CD14-positive monocyte (primary cell): ENCODE measurements at regions not wholly inside any gene's neighbourhood (a gene's known extent, or its start where the extent isn't known, plus 50 kb on each side); places are given as distances from the start of the nearest gene placed in this dataset.
A peak's percentile ranks its signal among the peaks of the same experiment; 100 is the strongest.
"Not testable (repeated sequence)": the region's sequence is repeated elsewhere in the genome, so short reads cannot be mapped to it uniquely, and the experiment has no call there.

ENCODE experiments used
- DNase-seq, 3 donors: peaks; one replicate each; pipeline ENCODE4 v3.0.0-alpha.2; 2011 to 2022
- H2AFZ ChIP-seq: 2 replicates; pipeline ENCODE4 v1.6.0; 2012; ENCODE audit warnings: mild to moderate bottlenecking, low read depth, low read length, inconsistent platforms; ENCODE audit not compliant: insufficient read depth, poor library complexity, severe bottlenecking
- H3K27ac ChIP-seq, 2 donors: 1 replicate in 1 of 2; 2 replicates in 1 of 2; pipeline ENCODE4 v1.5.1; 2012 to 2013; ENCODE audit warnings: low read length in 2 of 2, control low read depth in 1 of 2, inconsistent platforms in 1 of 2, low read depth in 1 of 2, mild to moderate bottlenecking in 1 of 2
- H3K27me3 ChIP-seq, 2 donors: one replicate each; pipeline versions ENCODE4 v1.6.0 to v1.6.1; 2011 to 2013; ENCODE audit warnings: low read length in 2 of 2; ENCODE audit not compliant: control insufficient read depth in 2 of 2, insufficient read depth in 2 of 2
- H3K36me3 ChIP-seq, 2 donors: replicated peaks in 1 of 2; 1 replicate in 1 of 2; 2 replicates in 1 of 2; pipeline versions ENCODE4 v1.5.1 to v1.6.1; 2012 to 2013; ENCODE audit warnings: low read length in 2 of 2, control low read depth in 1 of 2, inconsistent platforms in 1 of 2, mild to moderate bottlenecking in 1 of 2; ENCODE audit not compliant: insufficient read depth in 2 of 2, control insufficient read depth in 1 of 2
- H3K4me1 ChIP-seq, 2 donors: 1 replicate in 1 of 2; 2 replicates in 1 of 2; pipeline versions ENCODE4 v1.5.1 to v1.6.1; 2012 to 2013; ENCODE audit warnings: low read length in 2 of 2, control low read depth in 1 of 2, inconsistent platforms in 1 of 2, mild to moderate bottlenecking in 1 of 2, moderate library complexity in 1 of 2; ENCODE audit not compliant: insufficient read depth in 2 of 2, control insufficient read depth in 1 of 2
- H3K4me2 ChIP-seq: replicated peaks from 2 replicates; pipeline ENCODE3; 2012; ENCODE audit warnings: low read length, moderate library complexity, mild to moderate bottlenecking; ENCODE audit not compliant: poor library complexity, severe bottlenecking; ENCODE audit errors: extremely low read depth
- H3K4me3 ChIP-seq, 3 experiments: fragments of 200-600 bp in 1 of 3; sonication (generic) in 1 of 3; replicated peaks in 1 of 3; 1 replicate in 2 of 3; 2 replicates in 1 of 3; pipeline ENCODE4 v1.5.1; 2011 to 2013; ENCODE audit warnings: low read length in 3 of 3, mild to moderate bottlenecking in 3 of 3, control low read depth in 2 of 3, low read depth in 2 of 3, inconsistent platforms in 1 of 3, moderate library complexity in 1 of 3
- H3K79me2 ChIP-seq: 2 replicates; pipeline ENCODE4 v1.6.0; 2012; ENCODE audit warnings: mild to moderate bottlenecking, control low read depth, inconsistent platforms, low read length, moderate library complexity; ENCODE audit not compliant: insufficient read depth
- H3K9ac ChIP-seq: 2 replicates; pipeline ENCODE4 v1.6.0; 2017; ENCODE audit warnings: low read length, mild to moderate bottlenecking; ENCODE audit not compliant: insufficient read depth, poor library complexity, severe bottlenecking
- H3K9me3 ChIP-seq, 2 donors: replicated peaks in 1 of 2; 1 replicate in 1 of 2; 2 replicates in 1 of 2; pipeline versions ENCODE4 v1.5.1 to v1.6.1; 2012 to 2013; ENCODE audit warnings: low read length in 2 of 2, control low read depth in 1 of 2; ENCODE audit not compliant: control insufficient read depth in 1 of 2, insufficient read depth in 1 of 2
- H4K20me1 ChIP-seq: 2 replicates; pipeline ENCODE4 v1.6.0; 2012; ENCODE audit warnings: mild to moderate bottlenecking, low read length, control low read depth, moderate library complexity; ENCODE audit not compliant: insufficient read depth
- H3K27ac Mint-ChIP-seq, 7 donors: one replicate each; pipeline ENCODE4 v1.8.0; 2020; ENCODE audit warnings: mild to moderate bottlenecking in 7 of 7, mixed read lengths in 7 of 7, moderate library complexity in 6 of 7, inconsistent platforms in 2 of 7
- H3K27me3 Mint-ChIP-seq, 3 donors: one replicate each; pipeline ENCODE4 v1.8.0; 2021 to 2022; ENCODE audit warnings: low read depth in 3 of 3, mild to moderate bottlenecking in 3 of 3, mixed read lengths in 3 of 3, moderate library complexity in 3 of 3, inconsistent platforms in 1 of 3
- H3K36me3 Mint-ChIP-seq, 2 donors: one replicate each; pipeline ENCODE4 v1.8.0; 2020; ENCODE audit warnings: mixed read lengths in 2 of 2, inconsistent platforms in 1 of 2, mild to moderate bottlenecking in 1 of 2
- H3K4me1 Mint-ChIP-seq: one replicate; pipeline ENCODE4 v1.8.0; 2020; ENCODE audit warnings: mild to moderate bottlenecking, mixed read lengths
- H3K4me3 Mint-ChIP-seq, 2 donors: one replicate each; pipeline ENCODE4 v1.8.0; 2020; ENCODE audit warnings: mild to moderate bottlenecking in 2 of 2, mixed read lengths in 2 of 2, moderate library complexity in 1 of 2
- H3K9me3 Mint-ChIP-seq, 7 donors: one replicate each; pipeline ENCODE4 v1.8.0; 2020 to 2022; ENCODE audit warnings: mixed read lengths in 7 of 7, mild to moderate bottlenecking in 6 of 7, moderate library complexity in 6 of 7, inconsistent platforms in 2 of 7
- WGBS: methylation state at CpG from one replicate; pipeline ENCODE4 v1.1.5; 2013; ENCODE audit warnings: missing lambda C conversion rate; ENCODE audit not compliant: insufficient coverage; 5-methylcytosine and 5-hydroxymethylcytosine counted together
- intact Hi-C, 2 donors: fragments of 100-400 bp; cut with micrococcal nuclease; formaldehyde crosslinking; loops; one replicate each; pipeline versions ENCODE4 v1.15.0 to v1.15.1; 2023

DNA sequence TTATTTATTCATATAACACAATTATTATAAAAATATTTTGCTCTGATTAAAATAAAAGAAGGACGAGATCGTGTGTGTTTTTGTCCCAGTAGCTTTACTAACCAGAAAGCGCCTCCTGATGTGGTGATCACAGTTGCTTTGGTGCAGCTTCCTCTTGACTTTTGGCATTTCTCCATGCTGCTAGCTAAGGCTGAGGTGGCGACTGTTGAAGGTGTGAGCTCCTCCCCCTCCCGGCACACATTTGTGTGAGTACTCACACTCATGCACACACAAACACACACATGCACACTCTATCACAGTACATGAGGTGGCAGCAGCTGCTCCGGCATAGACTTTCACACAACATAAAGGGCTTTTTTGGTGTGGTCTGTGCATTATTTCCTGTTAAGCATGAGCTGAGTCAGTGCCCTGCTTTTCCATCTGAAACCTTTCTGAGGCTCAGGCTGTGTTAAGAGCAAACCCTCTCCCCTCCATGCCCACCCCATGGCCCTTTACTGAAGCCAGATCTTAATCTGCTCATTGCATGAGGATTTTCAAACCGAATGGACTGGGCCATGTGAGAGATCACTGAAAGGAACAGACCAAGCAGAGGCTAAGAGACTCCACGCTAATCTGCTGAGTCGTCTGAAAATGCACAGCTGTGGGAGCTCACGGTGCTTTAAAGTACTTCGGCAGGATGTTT lies 53.3 kb downstream of the FOXD4L1 start:
- H3K4me1 ChIP-seq, H3K27me3 Mint-ChIP-seq, intact Hi-C loops, H3K27me3 ChIP-seq, H4K20me1 ChIP-seq, H3K9ac ChIP-seq, H3K9me3 ChIP-seq, H3K27ac ChIP-seq, H3K4me2 ChIP-seq, H2AFZ ChIP-seq, H3K4me1 Mint-ChIP-seq, H3K36me3 ChIP-seq, H3K9me3 Mint-ChIP-seq, H3K79me2 ChIP-seq, H3K36me3 Mint-ChIP-seq: not testable (repeated sequence)
- peak; percentile 4 to 23 (median 5) for DNase-seq
- Mint-ChIP-seq H3K27ac (peak overlapping the region in 3 of 7 donors; percentile 20 to 54 (median 54)), H3K4me3 (peak overlapping the region; percentile 56 to 83)
- no CpG with 5 or more reads among the region's 11 CpGs for WGBS
- peak overlapping the region in 2 of 3 experiments; percentile 16 to 36 for H3K4me3 ChIP-seq

DNA sequence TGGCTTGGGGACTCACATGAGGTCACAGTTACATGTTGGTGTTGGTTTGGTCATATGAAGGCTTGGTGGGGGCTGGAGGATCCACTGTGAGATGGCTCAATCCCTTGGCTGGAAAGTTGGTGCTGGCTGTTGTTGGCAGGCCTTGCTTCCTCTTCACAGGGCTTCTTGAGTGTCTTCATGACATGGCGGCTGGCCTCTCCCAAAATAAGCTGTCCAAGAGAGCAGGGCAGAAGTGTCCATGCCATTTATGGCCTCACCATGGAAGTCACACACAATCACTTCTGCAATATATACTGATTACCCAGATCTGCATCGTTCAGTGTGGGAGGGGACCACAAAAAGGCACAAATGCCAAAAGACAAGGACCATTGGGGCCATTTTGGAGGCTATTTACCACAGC lies 61.4 kb downstream of the FOXD4L1 start:
- H3K9me3 ChIP-seq, H4K20me1 ChIP-seq, H3K4me3 Mint-ChIP-seq, H3K27me3 ChIP-seq, H3K4me1 ChIP-seq, H3K27ac ChIP-seq, H2AFZ ChIP-seq, H3K36me3 Mint-ChIP-seq, H3K9ac ChIP-seq, H3K4me1 Mint-ChIP-seq, H3K4me3 ChIP-seq, H3K27ac Mint-ChIP-seq, H3K36me3 ChIP-seq, intact Hi-C loops, H3K4me2 ChIP-seq, H3K9me3 Mint-ChIP-seq, H3K79me2 ChIP-seq, DNase-seq, H3K27me3 Mint-ChIP-seq: not testable (repeated sequence)
- no CpG with 5 or more reads among the region's 2 CpGs for WGBS

DNA sequence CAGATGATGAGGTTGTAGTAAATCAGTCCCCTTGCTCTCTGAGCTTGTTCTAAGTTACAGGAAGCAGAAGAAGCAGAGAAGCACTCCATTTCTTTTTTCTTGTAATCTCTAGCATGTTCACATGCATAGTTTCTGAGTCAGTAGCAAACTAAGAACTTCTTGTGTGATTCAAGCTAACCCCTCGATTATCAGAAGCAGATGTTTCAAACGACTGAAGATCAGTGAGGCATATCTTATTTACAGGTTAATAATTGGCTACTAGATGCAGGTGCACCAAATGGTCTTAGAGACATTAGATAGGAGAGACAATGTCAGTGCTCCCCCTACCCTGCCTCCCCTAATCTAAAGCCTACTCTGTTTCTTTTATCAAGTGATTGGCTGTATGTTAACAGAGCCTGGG lies 64.2 kb downstream of the FOXD4L1 start:
- H3K4me3 Mint-ChIP-seq, H3K4me1 ChIP-seq, H3K27me3 ChIP-seq, H3K9me3 Mint-ChIP-seq, H3K79me2 ChIP-seq, H3K4me1 Mint-ChIP-seq, H3K36me3 ChIP-seq, H3K27me3 Mint-ChIP-seq, H2AFZ ChIP-seq, intact Hi-C loops, DNase-seq, H4K20me1 ChIP-seq, H3K4me3 ChIP-seq, H3K27ac ChIP-seq, H3K9ac ChIP-seq, H3K9me3 ChIP-seq, H3K27ac Mint-ChIP-seq, H3K4me2 ChIP-seq, H3K36me3 Mint-ChIP-seq: not testable (repeated sequence)
- no CpG with 5 or more reads among the region's 2 CpGs for WGBS

DNA sequence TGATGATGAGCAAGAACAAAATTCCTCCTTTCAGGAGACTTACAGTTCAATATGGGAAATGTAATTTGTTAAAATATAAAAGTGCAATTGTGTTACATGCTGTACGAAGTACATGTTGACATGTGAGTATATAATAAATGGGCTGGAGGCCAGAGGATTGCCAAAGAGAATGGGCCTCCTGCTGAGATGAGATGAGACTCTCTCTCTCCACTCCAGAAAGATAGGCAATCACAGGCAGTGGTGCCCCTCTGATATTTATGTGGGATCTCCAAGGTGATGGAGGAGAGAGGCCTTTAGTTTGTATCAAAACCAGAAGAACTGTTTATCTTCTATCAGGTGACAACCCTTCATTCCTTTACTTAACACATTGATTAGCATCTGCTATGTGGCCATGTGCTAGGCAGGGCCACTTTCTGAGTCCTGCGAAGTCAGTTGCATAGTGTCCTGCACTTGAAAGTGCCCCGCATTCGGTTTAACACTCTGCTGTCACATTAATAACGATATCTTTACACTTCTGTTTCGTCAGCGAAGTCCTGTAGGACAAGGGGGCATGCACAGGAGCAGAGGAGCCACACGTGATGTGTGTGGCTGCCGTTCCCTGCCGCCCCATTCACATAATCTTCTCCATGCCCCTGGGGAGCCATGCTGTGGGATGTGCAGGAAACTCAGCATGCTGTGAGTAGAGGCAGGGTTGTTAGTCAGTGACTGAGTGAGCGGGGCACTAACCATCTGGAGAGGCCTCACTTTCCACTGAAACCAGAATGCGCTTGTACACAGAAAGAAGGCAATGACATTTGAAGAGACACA lies 60.2 kb upstream of the RABL2A start:
- H3K27me3 ChIP-seq, H4K20me1 ChIP-seq, H3K27ac Mint-ChIP-seq, H3K36me3 Mint-ChIP-seq, H3K4me2 ChIP-seq, H3K4me3 ChIP-seq, H3K27me3 Mint-ChIP-seq, H2AFZ ChIP-seq, H3K36me3 ChIP-seq, H3K27ac ChIP-seq, intact Hi-C loops, H3K79me2 ChIP-seq, DNase-seq, H3K9me3 ChIP-seq, H3K9ac ChIP-seq, H3K4me3 Mint-ChIP-seq, H3K9me3 Mint-ChIP-seq: not testable (repeated sequence)
- peaks cover 12 to 16% of the 10 kb centered on the region in 2 donors for H3K4me1 ChIP-seq
- WGBS = 92% methylated on average over 2 of the region's 12 CpGs
- peaks cover 22% of the 10 kb centered on the region for H3K4me1 Mint-ChIP-seq
